ENCODE measurements at regions not wholly inside any gene's neighbourhood (a gene's known extent, or its start where the extent isn't known, plus 50 kb on each side); places are given as distances from the start of the nearest gene placed in this dataset.

GRCh38 chr9:89655990-89656657 is 51.3 kb downstream of the GADD45G start:
- in situ Hi-C loops (cut with HindIII; ENCODE audit: low sequenced_read_pairs): no loop called here

DNA sequence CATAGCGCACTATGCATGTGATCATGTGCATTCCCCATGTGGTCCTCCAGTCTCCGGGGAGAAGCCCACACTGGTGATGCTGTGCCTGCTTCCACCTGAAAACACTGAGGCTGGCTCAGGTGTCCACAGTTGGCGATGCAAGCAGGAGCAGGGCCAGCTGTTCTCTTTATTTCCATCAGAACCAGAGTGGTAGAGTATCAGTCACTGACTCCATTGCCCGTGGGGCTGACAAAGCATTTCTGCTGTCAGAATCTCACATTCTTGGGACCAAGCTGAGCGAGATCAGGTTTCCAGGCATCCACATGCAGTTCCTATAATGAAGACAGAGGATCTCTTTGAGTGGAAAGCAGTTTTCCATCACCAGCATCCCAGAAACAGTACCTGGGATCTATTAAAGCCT is 52.5 kb downstream of the GADD45G start:
- in situ Hi-C loops (cut with HindIII; ENCODE audit: low sequenced_read_pairs): no loop called here

GRCh38 chr9:89657765-89658164 is 53.0 kb downstream of the GADD45G start:
- in situ Hi-C loops (cut with HindIII; ENCODE audit: low sequenced_read_pairs): no loop called here

DNA sequence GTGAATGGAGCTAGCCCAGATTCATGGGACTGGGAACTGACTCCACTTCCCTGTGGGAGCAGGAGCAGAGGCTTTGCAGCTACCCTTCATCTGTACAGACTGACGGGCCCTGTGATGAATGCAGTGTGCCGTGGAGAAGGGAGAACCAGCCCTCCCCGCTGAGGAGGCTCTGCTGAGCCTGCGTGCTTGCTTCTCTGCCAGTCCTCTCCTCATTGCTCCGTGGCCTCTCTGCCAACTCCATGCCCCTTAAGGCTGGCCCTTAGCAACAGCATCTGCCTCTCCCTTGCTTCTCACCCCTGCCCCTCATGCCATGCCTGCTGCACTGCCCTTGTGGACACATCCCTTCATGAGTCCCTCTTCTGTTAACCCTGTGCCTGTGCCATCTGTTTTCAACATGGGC is 53.6 kb downstream of the GADD45G start:
- in situ Hi-C loops (cut with HindIII; ENCODE audit: low sequenced_read_pairs): no loop called here

- in situ Hi-C loops (cut with HindIII; ENCODE audit: low sequenced_read_pairs): no loop called here
These were observed 54.1 kb downstream of the GADD45G start for GRCh38 chr9:89658931-89659330.

GRCh38 chr9:89659473-89659872 is 54.7 kb downstream of the GADD45G start:
- in situ Hi-C loops (cut with HindIII; ENCODE audit: low sequenced_read_pairs): no loop called here

- in situ Hi-C loops (cut with HindIII; ENCODE audit: low sequenced_read_pairs): no loop called here
These were observed 55.3 kb downstream of the GADD45G start for GRCh38 chr9:89659891-89660685.

- in situ Hi-C loops (cut with HindIII; ENCODE audit: low sequenced_read_pairs): no loop called here
These were observed 56.7 kb downstream of the GADD45G start for GRCh38 chr9:89661391-89661949.

DNA sequence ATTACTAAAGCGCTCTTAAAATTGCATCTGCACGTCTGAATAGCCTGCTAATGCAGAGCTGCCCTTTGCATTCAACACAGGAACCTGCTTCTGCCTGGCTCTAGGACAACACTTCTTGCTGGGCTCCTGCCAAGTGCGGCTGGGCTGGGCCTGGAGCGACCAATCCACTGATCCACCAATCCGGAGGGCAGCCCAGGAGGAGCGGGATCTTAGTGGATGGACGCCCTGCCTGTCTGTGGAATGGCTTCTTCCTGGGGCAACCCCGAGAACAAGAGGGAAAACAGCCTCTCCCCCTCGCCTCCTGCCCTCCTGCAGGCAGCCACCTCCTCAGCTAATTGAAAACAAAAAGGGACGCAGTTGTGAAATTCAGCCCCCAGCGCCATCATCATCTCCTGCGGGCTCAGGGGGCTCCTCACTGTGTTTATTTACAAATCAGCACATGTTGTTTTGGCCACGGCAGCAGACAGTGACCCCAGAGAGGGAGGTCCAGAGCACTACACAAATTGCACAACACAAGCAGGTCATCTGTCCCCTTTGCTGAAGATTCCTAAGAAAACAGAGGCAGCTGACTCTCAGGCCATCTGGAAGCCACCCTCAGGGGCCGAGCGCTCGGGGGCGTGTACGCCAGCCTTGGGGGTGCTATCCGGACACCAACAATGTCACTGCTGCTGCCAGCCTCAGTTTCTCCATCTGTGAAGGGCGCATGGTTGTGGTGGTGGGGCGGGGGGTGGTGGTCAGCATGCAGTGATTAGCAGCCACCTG is 57.3 kb downstream of the GADD45G start:
- in situ Hi-C loops (cut with HindIII; ENCODE audit: low sequenced_read_pairs): no loop called here

DNA sequence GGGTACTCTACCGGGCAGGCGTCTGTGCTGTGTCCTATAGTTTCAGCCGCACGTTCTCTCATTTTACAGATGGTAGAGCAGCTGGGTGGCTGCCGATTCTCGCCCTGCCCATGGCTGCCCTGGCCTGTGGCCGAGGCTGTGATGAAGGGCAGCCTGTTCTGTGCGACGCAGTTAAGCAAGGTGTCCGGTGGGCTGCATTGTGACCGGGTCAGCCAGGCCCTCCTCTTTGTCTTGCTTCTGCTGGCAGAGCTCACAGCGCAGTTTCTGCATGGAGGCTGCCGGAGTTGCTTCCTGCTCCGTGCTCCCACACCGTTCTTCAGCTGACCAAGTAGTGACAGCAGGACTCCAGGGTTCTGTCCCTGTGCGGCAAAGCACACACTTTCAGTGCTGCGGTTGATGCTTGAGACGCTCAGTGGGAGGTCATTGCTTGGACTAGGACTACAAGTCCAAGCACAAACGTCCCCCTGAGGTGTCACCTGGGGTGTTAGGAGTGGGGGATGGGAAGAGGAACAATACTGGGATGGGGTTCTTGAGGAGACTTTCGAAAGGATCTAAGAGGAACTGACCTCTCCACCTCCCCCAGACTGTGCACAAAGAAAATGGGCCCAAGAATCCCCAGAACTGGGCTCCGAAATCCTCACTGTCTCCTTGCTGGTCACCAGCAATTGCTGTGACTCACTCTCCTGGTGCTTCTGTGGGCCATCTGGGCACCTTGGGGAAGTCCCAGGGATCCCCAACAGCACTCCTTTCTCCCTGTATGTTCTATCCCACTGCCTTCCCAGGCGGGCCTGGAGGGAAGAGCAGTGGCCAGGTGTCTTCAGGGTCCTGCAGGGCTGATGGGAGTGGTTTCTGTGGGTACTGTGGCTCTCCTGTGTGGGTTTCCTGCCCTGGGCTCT is 58.2 kb downstream of the GADD45G start:
- in situ Hi-C loops (cut with HindIII; ENCODE audit: low sequenced_read_pairs): no loop called here

DNA sequence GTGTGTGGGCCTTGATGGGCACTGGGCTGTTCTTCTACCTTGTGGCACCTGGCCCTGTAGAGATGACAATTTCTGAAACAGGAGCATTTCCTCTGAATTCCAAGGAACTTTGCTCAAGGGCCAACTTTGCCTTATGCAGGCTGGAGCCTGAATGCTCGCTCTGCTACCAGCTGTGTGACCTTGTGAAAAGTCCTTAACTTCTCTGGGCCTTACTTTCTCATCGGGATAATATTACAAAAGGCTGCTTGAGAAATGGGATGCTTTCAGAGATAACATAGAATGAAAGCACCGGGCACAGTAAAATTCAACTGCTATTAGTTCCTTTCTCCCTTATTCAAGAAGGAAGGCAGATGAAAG is 58.8 kb downstream of the GADD45G start:
- in situ Hi-C loops (cut with HindIII; ENCODE audit: low sequenced_read_pairs): no loop called here

GRCh38 chr9:89664010-89664409 is 59.2 kb downstream of the GADD45G start:
- in situ Hi-C loops (cut with HindIII; ENCODE audit: low sequenced_read_pairs): no loop called here

- in situ Hi-C loops (cut with HindIII; ENCODE audit: low sequenced_read_pairs): no loop called here
These were observed 60.1 kb downstream of the GADD45G start for GRCh38 chr9:89664896-89665329.

- in situ Hi-C loops (cut with HindIII; ENCODE audit: low sequenced_read_pairs): no loop called here
These were observed 61.6 kb downstream of the GADD45G start for GRCh38 chr9:89666364-89666763.

- in situ Hi-C loops (cut with HindIII; ENCODE audit: low sequenced_read_pairs): no loop called here
These were observed 62.1 kb downstream of the GADD45G start for GRCh38 chr9:89666950-89667349.

DNA sequence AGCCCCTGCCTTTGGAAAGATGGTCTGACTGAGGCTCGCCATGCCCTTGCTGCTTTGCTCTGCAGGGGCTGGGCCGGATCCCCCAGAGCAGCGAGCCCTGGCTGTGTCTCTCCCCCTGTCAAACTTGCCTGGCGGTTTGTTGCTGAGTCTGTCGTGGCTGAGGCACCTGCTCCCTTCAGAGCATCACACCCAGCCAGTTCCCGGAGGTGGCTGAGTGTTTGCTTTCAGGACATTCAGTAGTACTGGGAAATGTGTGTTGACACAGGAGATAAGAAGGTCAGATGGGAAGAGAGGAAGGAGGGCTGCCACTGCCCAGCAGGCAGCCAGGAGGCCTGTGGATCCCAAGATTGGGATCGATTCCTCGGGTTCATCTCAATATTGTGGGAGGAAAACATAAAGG is 62.9 kb downstream of the GADD45G start:
- in situ Hi-C loops (cut with HindIII; ENCODE audit: low sequenced_read_pairs): no loop called here

DNA sequence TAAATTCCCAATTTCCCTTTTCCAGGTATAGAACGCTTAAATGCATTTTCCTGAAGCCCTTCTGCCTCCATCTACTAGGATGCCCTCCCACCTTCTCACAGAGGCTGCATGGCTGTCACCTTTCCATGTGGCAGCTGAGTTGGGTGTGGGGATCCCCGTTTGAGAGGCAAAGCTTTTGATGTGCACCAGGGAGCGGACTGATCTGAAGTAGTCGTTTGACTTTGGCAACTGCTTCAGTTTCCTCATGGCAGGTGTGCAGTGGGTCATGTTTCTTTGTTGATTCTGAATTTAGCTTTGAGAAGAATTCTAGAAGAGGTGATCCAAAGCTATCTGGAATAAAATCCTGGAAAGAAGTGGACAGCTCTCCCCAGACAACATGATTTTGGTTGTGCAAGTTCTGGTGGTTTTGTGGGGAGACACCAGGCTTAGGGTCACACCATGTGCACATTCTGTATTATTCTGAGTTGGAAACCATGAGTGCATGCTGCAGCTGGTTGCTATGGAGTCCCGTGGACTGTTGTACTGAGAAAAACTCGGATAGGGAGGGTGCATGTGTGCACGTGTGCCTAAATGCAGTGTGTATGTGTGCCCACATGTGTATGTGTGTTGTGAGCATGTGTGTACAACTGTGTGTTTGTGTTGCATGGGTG is 63.5 kb downstream of the GADD45G start:
- in situ Hi-C loops (cut with HindIII; ENCODE audit: low sequenced_read_pairs): no loop called here

DNA sequence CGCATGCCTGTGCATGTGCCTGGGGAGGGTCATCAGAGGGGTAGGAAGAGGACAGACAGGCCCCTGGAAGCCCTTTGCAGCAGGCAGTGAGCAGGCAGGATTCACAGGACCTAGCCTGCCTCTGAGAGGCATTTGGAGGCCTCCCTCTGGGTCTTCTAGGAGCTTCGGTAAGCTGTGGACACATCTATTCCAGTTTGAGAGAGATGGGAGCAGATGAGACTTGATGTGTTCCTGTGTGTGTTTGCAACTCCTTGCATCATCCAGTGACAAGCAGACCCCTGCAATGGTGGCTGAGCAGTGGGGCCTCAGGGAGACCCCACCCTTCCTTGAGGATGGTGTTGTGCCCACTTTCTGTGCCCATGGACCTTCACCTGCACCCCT is 64.0 kb downstream of the GADD45G start:
- in situ Hi-C loops (cut with HindIII; ENCODE audit: low sequenced_read_pairs): no loop called here

GRCh38 chr9:89669361-89669842 is 64.6 kb downstream of the GADD45G start:
- in situ Hi-C loops (cut with HindIII; ENCODE audit: low sequenced_read_pairs): no loop called here

- in situ Hi-C loops (cut with HindIII; ENCODE audit: low sequenced_read_pairs): no loop called here
These were observed 65.3 kb downstream of the GADD45G start for GRCh38 chr9:89670114-89670513.

All from DLD1 (cell line).